B cell (primary cell): ENCODE measurements at regions not wholly inside any gene's neighbourhood (a gene's known extent, or its start where the extent isn't known, plus 50 kb on each side); places are given as distances from the start of the nearest gene placed in this dataset.
"Not testable (repeated sequence)": the region's sequence is repeated elsewhere in the genome, so short reads cannot be mapped to it uniquely, and the experiment has no call there.

ENCODE experiments used
- ATAC-seq: fragments of 200-7000 bp; cut with Tn5 transposase; one replicate; pipeline ENCODE4 v1.10.0; 2021; ENCODE audit warnings: low read depth, mild to moderate bottlenecking, moderate number of reproducible peaks, moderate library complexity
- CTCF ChIA-PET: fragments of 350-600 bp; sonication (Branson Sonifier 250); formaldehyde crosslinking; loops from one replicate; lab custom pipeline; 2021; ENCODE audit warnings: antibody characterized with exemption, inconsistent platforms; lab: Charles Lee
- POLR2A ChIA-PET: fragments of 350-600 bp; sonication (Branson Sonifier 250); formaldehyde crosslinking; loops from one replicate; lab custom pipeline; 2021; ENCODE audit warnings: antibody characterized with exemption; lab: Charles Lee
- DNase-seq: peaks from one replicate; pipeline ENCODE4 v3.0.0; 2013
- H2AFZ ChIP-seq: 2 replicates; pipeline ENCODE4 v1.6.1; 2012; ENCODE audit warnings: mild to moderate bottlenecking, low read depth, low read length; ENCODE audit not compliant: insufficient read depth, poor library complexity, severe bottlenecking
- H3K27ac ChIP-seq, 2 donors: 1 replicate in 1 of 2; 2 replicates in 1 of 2; pipeline ENCODE4 v1.5.1; 2012 to 2013; ENCODE audit warnings: low read length in 2 of 2, mild to moderate bottlenecking in 2 of 2, moderate library complexity in 1 of 2
- H3K27me3 ChIP-seq, 4 experiments: fragments of 200-600 bp in 1 of 4; sonication (generic) in 1 of 4; replicated peaks in 1 of 4; 1 replicate in 2 of 4; 2 replicates in 2 of 4; pipeline versions ENCODE4 v1.6.1 to v1.7.0; 2013 to 2016; ENCODE audit warnings: low read length in 3 of 4, mild to moderate bottlenecking in 2 of 4, mixed read lengths in 1 of 4, moderate library complexity in 1 of 4; ENCODE audit not compliant: insufficient read depth in 4 of 4, control insufficient read depth in 3 of 4; ENCODE audit errors: control extremely low read depth in 1 of 4
- H3K36me3 ChIP-seq, 2 experiments: replicated peaks in 1 of 2; 1 replicate in 1 of 2; 2 replicates in 1 of 2; pipeline versions ENCODE4 v1.6.1 to v1.7.1; 2013; ENCODE audit warnings: low read length in 1 of 2; ENCODE audit not compliant: insufficient read depth in 2 of 2, control insufficient read depth in 1 of 2; ENCODE audit errors: control extremely low read depth in 1 of 2, extremely low read depth in 1 of 2
- H3K4me1 ChIP-seq, 2 donors: fragments of 200-600 bp in 1 of 2; sonication (generic) in 1 of 2; 1 replicate in 1 of 2; 2 replicates in 1 of 2; pipeline versions ENCODE4 v1.5.1 to v1.6.1; 2013 to 2017; ENCODE audit warnings: low read length in 2 of 2; ENCODE audit not compliant: control insufficient read depth in 2 of 2, insufficient read depth in 2 of 2
- H3K4me2 ChIP-seq: replicated peaks from 2 replicates; pipeline ENCODE3; 2012; ENCODE audit warnings: mild to moderate bottlenecking, low read depth, low read length; ENCODE audit not compliant: poor library complexity, severe bottlenecking
- H3K4me3 ChIP-seq, 5 experiments: fragments of 200-600 bp in 1 of 5; sonication (generic) in 1 of 5; 1 replicate in 3 of 5; 2 replicates in 2 of 5; pipeline versions ENCODE4 v1.5.1 to v1.7.0; 2011 to 2016; ENCODE audit warnings: low read length in 4 of 5, mild to moderate bottlenecking in 4 of 5, low read depth in 2 of 5, control low read depth in 1 of 5, moderate library complexity in 1 of 5; ENCODE audit not compliant: insufficient read depth in 1 of 5; ENCODE audit errors: control extremely low read depth in 1 of 5, extremely low read depth in 1 of 5
- H3K79me2 ChIP-seq: fragments of 200-600 bp; sonication (generic); one replicate; pipeline ENCODE4 v1.6.0; 2016; ENCODE audit warnings: low read length; ENCODE audit not compliant: control insufficient read depth, insufficient read depth
- H3K9ac ChIP-seq: fragments of 200-600 bp; sonication (generic); 2 replicates; pipeline ENCODE4 v1.6.1; 2017; ENCODE audit warnings: mild to moderate bottlenecking, low read length, moderate library complexity
- H3K9me3 ChIP-seq, 3 donors: one replicate each; pipeline versions ENCODE4 v1.6.1 to v1.7.1; 2013; ENCODE audit warnings: low read length in 2 of 3; ENCODE audit not compliant: control insufficient read depth in 2 of 3, insufficient read depth in 1 of 3; ENCODE audit errors: control extremely low read depth in 1 of 3
- H4K20me1 ChIP-seq: 2 replicates; pipeline ENCODE4 v1.6.0; 2012; ENCODE audit warnings: mild to moderate bottlenecking, low read length; ENCODE audit not compliant: insufficient read depth, control insufficient read depth, poor library complexity, severe bottlenecking
- H3K27ac Mint-ChIP-seq: one replicate; pipeline ENCODE4 v1.8.0; 2021; ENCODE audit warnings: mixed read lengths
- H3K27me3 Mint-ChIP-seq: one replicate; pipeline ENCODE4 v1.8.0; 2021; ENCODE audit warnings: mixed read lengths
- H3K4me1 Mint-ChIP-seq: one replicate; pipeline ENCODE4 v1.8.0; 2021; ENCODE audit warnings: mixed read lengths
- H3K4me3 Mint-ChIP-seq: one replicate; pipeline ENCODE4 v1.8.0; 2021; ENCODE audit warnings: mixed read lengths
- H3K9me3 Mint-ChIP-seq: one replicate; pipeline ENCODE4 v1.8.0; 2022; ENCODE audit warnings: mixed read lengths; ENCODE audit not compliant: insufficient read depth
- CTCF ChIP-seq: fragments of 200-600 bp; IDR thresholded peaks from one replicate; pipeline ENCODE4 v1.8.0; 2022; ENCODE audit warnings: antibody characterized with exemption, mild to moderate bottlenecking
- EZH2 ChIP-seq: IDR thresholded peaks from 2 replicates; pipeline ENCODE4 v1.6.1; 2012; ENCODE audit warnings: borderline replicate concordance, low read depth, mild to moderate bottlenecking, moderate library complexity, low read length; ENCODE audit not compliant: insufficient read depth, poor library complexity, severe bottlenecking
- WGBS: methylation state at CpG from one replicate; pipeline ENCODE4 v1.1.5; 2013; ENCODE audit warnings: missing lambda C conversion rate; ENCODE audit not compliant: insufficient coverage; 5-methylcytosine and 5-hydroxymethylcytosine counted together
- intact Hi-C: fragments of 100-400 bp; cut with micrococcal nuclease; formaldehyde crosslinking; loops from one replicate; pipeline ENCODE4 v1.10.0; 2022

DNA sequence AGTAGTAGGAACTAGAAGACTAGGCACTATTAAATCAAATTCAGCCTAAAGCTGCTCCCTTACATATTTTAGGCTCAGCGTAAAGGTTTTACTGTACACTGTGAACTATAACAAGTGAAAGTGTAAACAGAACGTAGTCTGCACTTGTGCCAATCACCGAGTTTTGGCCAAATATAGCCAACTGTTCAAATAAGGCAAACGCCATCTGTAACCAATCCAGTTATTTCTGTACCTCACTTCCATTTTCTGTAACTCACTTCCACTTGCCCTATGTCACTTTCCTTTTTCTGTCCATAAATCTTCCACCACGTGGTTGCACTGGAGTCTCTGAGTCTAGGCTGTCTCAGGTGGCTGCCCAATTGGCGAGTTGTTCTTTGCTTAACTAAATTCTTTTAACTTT, 2132.2 kb downstream of the LRRC4C start:
- H3K4me3 ChIP-seq = no peak overlapping the region
- H3K27ac ChIP-seq = no peak overlapping the region
- H3K36me3 ChIP-seq = no peaks in the 10 kb centered on the region
- POLR2A ChIA-PET = no interaction called here
- H2AFZ ChIP-seq = no peak overlapping the region
- no peak for DNase-seq
- Mint-ChIP-seq H3K4me1 (no peaks in the 10 kb centered on the region), H3K27me3 (no peaks in the 10 kb centered on the region), H3K4me3 (no peak overlapping the region), H3K27ac (no peak overlapping the region), H3K9me3 (peaks cover under 1% of the 10 kb centered on the region)
- H3K4me2 ChIP-seq = no peak overlapping the region
- no peaks in the 10 kb centered on the region for H4K20me1 ChIP-seq
- intact Hi-C loops = no loop called here
- H3K4me1 ChIP-seq = no peaks in the 10 kb centered on the region
- whole genome bisulfite sequencing = 63% methylated on average over 3 of the region's 6 CpGs
- no peak overlapping the region for H3K9ac ChIP-seq
- CTCF ChIA-PET = no interaction called here
- no peaks in the 10 kb centered on the region for H3K27me3 ChIP-seq
- TF ChIP-seq CTCF (no peak), EZH2 (no peak)
- ATAC-seq = no peak
- no peaks in the 10 kb centered on the region for H3K9me3 ChIP-seq
- H3K79me2 ChIP-seq = no peaks in the 10 kb centered on the region

GRCh38 chr11:39311888-39312287, 2147.6 kb downstream of the LRRC4C start:
- DNase-seq, H3K4me3 ChIP-seq, CTCF ChIA-PET, H3K27me3 ChIP-seq, H2AFZ ChIP-seq, ATAC-seq, H3K4me2 ChIP-seq, H3K9ac ChIP-seq, H3K27ac ChIP-seq, intact Hi-C loops, H4K20me1 ChIP-seq, H3K36me3 ChIP-seq, H3K4me1 Mint-ChIP-seq, H3K9me3 ChIP-seq, H3K9me3 Mint-ChIP-seq, H3K4me1 ChIP-seq, H3K79me2 ChIP-seq, H3K4me3 Mint-ChIP-seq, H3K27ac Mint-ChIP-seq, H3K27me3 Mint-ChIP-seq, POLR2A ChIA-PET: not testable (repeated sequence)
- WGBS = 99% methylated on average over 18 of the region's 21 CpGs
